NCI-H748 treated with DMSO at 0.1 percent for 48 hours (cell line): ENCODE measurements at regions not wholly inside any gene's neighbourhood (a gene's known extent, or its start where the extent isn't known, plus 50 kb on each side); places are given as distances from the start of the nearest gene placed in this dataset.
"Not testable (repeated sequence)": the region's sequence is repeated elsewhere in the genome, so short reads cannot be mapped to it uniquely, and the experiment has no call there.

Experiments
- DNase-seq: peaks from one replicate; lab custom pipeline; 2025; lab: John Stamatoyannopoulos, UW

DNA sequence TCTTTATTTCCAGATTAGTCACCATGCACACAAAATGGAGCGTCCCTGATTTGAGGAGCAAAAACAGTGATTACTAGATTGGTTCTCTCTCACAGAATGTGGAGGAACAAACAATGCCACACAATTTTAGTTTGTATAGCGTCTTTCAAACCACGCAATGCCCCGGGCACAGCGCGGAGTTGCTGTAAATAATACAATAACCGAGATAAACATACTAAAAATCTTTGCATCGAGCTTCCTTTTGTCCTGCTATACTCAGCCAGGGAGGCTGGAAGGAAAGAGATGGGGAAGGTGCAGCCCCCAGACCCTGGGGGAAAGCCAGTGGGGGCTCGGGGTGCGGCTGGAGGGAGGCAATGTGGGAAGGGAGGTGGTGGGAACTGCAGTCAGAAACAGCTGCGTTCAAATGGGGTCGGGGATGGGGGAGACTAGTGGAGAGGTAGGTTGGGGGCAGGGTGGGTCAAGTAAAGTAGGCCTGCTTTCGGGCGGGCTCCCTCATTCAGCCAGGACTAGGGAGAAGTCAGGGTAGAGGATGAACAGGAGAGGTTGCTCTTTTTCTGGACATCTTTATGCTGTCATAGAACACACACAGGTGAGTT is 366.3 kb downstream of the RPS6KC1 start:
- DNase-seq: no peak

DNA sequence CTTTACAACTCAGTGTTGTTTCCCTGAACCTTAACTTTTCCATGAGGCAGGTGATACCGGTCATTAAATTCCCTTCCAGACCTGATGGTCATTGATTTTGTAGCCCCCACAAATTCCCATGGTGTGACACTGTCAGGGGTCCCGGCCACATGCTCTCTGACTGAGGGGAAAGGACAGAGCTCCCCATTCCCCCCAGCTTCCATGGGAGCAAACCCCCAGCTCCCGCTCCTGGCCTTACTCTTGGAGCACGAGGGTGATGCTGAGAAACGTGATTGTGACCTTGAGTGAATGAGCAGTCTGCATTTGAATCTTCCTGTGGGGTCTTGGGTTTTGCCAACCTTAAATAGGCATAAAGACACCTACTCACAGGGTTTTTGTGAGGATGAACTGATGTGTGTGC is 366.8 kb downstream of the RPS6KC1 start:
- no peak for DNase-seq

DNA sequence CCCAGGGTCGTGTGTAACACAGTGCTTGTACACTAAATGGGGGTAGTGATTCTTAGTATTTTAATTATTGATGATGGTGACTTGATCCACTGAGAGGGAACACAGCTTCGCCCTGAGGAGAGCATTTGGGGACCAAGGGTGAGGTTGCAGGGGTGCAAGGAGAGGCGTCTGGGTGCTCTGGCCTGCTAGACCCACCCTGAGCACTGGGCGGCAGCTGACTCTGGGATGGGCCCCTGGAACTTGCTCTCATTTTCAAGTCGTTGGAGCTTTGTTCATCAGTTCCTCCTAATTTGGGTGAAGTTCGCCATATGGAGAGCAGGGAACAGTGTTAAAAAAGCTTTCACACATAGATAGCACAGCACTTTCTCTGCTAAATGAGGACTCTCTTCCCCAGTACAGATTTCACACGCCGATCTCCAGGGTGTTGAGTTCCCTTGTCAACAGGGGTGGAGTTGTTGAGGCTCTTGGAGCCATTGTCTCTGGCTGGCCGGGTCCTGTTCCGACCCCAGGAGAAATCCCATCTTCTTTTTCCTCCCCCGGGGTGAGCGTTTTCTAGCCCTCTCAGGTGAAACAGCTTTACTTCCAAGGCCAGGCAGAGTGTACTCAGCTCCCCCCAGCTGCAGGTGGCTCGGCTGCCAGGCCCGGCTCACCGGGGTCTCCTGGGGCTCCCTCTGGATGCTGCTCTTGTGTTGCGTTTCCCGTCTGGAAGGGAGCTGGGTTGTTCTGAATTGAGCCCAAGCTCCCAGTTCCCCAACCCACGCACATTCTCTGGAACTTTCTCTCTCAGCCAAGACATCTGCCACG is 367.4 kb downstream of the RPS6KC1 start:
- no peak for DNase-seq

DNA sequence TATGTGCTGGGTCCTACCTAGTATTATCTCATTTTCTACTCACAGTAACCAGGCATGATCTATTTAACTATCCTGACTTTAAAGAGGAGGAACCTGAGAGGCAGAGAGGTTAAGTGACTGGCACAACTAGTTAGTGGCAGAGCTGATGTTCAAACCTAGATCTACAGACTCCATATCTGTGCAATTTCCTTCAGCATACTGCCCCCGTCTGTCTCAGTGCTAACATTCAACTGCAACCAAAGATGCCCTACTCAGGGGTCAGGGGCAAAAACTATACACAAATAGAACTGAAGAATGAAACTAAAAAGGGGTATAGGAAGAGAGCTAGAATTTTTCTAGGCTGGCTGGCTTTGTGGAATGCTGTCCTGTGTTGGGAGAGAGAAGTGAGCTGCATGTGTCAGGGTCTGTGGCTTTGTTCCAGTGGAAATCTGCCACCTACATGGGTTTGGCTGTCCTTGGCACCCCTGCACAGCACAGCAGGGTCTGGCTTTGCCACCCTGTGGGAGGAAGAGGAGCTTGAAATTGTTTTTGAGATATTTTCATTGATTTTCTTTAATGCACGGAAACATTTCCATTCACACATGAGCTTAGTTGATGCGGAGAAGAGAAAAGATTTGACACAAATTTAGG is 368.5 kb downstream of the RPS6KC1 start:
- no peak for DNase-seq

DNA sequence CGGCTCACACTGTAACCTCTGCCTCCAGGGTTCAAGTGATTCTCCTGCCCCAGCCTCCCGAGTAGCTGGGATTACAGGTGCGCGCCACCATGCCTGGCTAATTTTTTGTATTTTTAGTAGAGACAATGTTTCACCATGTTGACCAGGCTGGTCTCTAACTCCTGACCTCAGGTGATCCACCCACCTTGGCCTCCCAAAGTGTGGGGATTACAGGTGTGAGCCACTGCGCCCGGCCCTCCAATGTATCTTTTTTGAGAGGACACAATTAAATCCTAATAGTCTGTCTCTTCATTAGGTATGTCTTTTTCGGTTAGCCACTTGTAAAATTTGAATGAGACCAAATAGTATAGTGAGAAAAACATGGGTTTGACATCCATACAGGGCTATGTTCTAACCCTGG is 370.1 kb downstream of the RPS6KC1 start:
- not testable (repeated sequence) for DNase-seq

DNA sequence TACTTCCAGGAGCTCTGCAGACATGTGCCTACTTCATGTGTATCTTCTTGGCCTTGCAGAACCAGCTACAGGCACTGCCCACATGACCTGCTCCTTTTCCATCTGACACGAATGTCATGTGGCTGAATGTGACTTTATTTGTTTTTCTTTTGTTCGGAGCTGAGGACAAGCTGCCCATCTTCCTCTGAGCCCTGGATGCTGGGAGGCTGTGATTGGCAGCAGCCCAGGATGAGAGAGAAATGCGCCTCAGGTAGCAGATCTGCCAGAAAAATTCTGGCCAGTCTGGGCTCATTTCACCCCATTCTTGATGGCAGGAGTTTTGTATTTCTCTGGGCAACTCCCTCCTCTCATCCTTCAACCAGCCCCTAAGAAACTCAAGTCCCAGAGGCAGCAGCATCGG is 372.0 kb downstream of the RPS6KC1 start:
- DNase-seq: no peak

DNA sequence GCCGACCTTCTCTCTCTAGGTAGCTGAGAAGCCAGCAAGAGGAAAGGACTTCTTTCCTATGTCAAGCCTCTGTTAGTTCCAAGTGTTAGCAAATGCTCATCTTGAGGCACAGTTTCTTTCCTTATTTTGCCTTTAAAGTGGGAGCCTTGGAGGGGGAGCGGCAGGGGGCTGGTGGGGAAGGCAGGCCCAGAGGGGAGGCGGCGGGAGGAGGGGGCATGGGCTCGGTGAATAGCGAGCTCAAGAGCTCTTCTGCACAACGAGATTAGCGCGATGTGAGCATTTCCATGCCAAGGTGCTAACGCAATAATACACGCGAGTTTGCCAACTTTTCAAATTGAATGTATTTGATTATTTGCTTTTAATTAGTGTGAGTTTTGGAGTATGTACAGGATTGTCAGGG is 372.6 kb downstream of the RPS6KC1 start:
- no peak for DNase-seq

DNA sequence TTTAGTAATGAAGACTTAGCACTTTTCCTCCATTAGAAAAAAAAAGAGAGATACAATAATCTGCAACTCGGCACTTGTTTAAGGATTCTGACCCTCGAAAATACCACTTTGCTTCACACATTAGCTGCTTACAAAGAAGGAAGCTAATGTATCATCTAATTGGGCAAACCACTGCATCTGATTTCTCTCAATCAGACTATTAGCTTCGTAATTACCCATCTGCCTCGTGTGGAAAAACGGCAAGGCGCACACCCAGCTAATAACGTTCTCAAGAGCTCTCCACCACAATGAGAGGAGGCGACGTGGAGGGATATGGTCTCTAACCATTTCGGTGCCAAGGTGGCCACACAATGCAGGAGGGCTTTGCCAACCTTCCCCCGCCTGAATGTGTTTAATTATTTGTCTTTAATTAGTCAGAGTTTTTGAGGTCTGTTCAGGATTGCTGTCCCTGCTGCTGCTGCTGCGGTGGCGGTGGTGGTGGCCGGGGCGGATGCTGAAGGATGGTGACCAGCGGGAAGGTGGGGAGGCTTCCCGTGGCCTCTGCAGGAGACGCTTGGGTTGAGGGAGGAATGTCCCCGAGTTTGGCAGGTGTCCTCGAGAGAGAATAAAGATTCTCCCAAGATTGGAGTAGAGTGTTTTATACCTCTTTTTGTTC is 374.5 kb downstream of the RPS6KC1 start:
- no peak for DNase-seq

DNA sequence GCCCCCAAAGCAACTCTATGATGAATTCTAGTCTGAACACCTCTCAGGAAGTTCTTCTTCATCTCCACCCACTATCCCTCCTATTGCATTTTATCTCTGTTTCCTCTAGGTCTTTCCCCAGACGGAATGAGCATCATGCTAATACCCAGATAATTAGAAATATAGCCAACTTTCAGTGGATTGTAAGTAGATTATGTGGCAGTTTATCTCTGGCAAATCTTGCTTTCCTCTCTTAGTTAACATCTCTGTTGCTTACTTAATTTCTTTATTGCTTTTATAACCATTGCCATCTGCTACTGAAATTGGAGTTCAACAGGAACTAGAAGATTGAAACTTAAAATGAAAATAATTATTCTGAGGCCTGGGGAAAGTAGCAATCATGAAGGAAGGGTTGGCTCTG is 378.6 kb downstream of the RPS6KC1 start:
- DNase-seq: no peak

DNA sequence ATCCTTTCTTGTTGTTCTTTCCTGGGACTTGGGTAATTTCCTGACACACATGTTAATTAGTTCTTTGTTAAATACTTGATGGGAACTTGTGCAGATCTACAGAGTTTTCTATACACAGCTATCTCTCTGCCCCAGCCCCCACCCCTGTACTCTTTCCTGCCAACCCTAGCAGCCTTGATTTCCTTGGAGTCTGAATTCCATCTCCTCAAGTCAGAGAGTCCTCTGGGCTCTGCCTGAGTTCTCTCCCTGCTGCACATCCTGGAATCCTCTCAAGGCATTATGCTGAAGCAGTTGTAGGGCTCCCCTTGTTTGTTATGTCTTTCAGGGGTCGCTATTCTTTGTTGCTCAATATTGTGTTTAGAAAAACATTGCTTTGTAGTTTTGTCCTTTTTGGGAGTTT is 384.7 kb downstream of the RPS6KC1 start:
- DNase-seq: no peak

DNA sequence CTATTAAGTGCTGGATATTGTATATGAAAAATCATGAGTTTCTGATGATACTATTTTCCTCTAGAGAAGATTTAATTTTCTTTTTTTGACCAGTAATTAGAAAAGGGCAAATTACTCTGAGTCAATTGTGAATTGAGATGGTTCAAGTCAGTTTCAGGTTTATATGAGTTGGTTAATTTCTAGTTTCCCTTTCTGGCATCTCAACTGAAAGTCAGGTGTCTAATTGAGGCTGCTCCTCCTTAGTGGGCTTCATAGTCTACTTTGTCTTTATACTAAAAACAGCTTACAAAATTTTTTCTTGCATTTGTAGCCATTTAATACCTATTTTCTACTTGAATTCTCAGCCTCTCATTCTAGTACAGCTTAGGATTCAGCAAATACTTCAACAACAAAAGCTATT is 387.3 kb downstream of the RPS6KC1 start:
- no peak for DNase-seq

DNA sequence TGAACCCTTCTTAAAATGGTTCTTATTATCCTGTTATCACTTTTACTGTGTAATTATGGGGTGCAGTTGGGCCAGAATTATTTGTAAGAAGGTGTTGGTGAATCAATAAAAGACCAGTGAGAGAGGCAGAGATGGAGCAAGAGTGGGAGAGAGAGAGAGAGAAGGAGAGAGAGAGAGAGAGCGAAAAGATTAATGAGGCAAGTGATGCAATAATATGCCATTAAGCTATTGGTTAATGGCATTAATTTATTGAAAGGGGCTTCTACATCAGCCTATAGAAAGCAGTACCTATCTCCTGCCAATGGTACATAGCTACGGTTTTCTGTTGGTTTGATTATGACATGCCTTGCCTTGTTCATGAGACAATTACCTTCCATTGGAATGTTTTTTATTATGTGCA is 388.7 kb downstream of the RPS6KC1 start:
- DNase-seq: no peak

DNA sequence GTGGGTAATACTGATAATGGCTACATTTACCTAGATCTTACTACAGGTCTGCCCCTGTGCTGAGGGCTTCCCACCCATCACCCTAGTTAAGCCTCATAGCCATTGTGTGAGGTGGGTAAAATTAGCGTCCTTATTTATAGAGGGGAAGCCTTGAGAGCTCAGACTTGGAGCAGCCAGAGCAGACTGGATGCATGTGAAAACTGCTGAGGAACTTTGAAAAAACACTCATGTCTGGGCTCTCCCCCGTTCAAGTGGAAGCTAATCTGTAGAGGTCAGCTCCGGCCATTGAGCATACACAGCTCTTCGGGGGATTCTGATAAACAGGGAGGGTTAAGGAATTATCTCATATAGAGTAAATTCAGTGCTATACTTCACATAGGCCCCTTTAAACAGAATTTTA is 389.7 kb downstream of the RPS6KC1 start:
- no peak for DNase-seq

DNA sequence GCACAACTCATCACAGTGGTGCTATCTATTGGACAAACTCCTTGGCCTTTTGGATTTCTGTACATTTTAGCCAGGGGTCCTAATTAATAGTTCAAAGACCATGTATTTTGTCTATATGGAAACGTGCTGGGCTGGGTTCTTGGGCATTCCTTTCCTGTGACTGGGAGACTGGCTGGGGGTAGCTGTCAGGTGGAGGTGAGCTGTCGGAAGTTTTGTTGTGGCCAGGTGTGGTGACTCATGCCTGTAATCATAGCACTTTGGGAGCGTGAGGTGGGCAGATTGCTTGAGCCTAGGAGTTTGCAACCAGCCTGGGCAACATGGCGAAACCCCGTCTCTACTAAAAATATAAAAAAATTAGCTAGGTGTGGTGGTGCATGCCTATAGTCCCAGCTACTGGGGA is 392.4 kb downstream of the RPS6KC1 start:
- no peak for DNase-seq

DNA sequence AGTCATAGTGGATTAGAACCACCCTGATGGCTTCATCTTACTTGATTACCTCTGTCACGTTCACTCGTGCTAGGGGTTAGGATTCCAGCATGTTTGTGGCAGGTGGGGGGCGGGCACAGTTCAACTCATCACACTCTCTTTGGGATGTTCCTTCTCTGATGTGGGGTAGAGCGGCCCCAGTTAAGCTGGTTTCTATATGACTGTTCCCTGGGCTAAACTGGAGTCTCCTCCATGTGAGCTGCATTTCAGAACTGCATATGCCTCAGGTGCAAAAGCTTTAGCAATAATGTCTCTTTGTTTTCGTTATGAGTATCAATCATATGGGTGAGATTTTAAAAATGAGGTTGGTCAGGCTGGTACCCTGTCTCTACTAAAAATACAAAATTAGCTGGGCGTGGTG is 393.2 kb downstream of the RPS6KC1 start:
- DNase-seq: no peak

DNA sequence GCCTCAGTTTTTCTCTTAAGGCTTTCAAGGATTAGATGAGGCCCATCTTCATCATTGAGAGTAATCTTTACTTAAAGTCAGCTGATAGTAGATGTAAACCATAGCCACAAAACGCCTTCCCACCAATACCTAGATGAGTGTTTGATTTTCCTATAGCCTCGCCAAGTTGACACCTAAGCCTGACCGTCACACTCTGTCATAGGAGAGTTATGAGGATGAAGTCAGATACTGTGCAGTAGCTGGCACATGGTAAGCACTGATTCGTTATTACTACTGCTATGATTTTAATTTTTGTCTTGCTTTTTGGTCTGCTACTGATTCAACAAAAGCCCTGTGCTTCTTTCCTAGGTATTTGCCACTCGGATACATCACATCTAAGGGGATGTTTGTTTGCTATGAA is 395.5 kb downstream of the RPS6KC1 start:
- no peak for DNase-seq

DNA sequence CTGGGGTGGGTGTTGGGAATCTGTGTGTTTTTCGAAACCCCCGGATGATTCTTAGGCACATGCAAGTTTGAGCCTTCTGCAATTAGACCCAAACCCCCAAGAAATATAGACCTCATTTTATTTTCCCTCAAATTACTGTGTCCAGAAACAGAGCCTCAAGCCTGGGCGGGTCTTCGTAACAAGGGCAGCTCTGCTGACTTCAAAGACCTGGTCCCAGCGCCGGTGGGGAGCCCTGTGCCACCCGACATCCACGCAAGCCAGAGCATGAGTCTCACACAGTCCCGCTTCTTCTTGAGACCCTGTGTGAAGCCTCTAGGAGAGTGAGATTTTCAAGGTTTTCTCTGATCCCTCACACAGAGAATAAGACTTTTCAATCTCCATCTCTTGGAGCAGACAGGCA is 397.3 kb downstream of the RPS6KC1 start:
- DNase-seq: no peak

DNA sequence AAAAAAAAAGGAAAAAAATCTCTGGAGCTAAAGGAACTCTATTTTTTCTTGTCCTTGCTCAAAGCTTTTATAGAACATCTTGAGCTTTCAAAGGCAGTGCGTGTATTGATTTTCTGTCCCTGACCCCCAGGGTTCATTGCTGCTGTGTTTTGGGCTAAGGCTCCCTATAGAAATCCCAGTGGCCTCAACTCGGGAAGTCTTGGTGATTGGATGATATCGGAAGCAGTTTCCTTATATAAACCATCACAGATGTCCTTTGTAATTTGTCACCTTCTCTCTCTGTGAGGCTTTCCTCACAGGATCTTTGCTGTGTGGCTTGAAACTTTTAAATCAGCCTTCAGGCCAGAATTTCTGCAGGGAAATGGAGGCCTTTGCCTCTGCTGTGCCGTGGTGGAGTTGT is 397.7 kb downstream of the RPS6KC1 start:
- no peak for DNase-seq

DNA sequence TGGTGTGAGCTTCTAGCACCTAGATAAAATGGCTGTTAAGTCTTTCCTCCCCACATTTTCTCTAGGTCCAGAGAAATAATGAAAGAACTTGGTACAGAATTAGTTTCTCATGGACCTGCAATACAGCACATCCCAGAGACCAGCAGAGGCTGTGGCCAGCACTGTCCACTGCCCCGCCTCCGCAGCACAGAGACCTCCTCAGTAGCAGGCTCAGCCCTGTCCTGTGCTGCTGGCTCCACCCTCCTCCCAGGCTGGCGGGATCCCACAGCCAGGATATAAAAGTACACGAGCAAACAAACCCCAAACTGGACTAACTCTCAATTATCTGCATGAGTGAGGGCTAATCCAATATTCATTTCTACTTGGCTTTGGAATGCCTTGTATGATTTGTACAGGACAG is 401.5 kb downstream of the RPS6KC1 start:
- no peak for DNase-seq

DNA sequence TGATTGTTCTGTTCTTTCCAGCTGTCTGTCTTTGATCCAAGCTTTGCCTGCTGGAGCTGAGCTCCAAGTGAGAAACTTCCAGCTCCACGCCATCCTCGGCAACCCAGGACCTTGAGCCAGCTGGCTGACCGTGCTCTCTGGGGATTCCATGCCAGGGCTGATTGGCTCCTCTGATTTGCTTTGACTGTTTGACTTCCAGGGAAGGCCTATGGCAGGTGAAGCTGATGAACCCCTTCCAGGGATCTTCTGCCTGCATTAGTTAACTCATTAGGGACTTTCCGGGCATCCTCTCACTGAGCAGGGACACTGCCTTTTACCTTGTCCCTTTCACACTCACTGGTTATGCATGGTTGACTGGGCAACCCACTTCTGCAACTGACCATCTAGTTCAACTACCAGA is 406.1 kb downstream of the RPS6KC1 start:
- no peak for DNase-seq

DNA sequence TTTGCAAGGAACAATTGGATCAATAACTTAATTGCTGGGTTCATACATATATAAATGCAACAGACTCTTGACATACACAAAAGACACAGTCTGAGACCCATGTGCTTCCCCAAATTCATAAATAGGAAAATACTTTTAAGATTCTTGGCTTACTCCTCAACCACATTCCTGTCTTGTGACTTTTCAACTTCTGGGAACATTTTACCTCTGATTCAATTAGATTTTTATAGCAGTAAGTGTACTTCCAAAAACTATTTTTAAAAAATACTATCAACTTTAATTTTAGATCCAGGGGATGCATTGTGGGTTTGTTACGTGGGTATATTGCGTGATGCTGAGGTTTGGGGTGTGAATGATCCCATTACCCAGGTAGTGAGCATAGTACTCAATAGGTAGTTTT is 406.7 kb downstream of the RPS6KC1 start:
- DNase-seq: no peak

DNA sequence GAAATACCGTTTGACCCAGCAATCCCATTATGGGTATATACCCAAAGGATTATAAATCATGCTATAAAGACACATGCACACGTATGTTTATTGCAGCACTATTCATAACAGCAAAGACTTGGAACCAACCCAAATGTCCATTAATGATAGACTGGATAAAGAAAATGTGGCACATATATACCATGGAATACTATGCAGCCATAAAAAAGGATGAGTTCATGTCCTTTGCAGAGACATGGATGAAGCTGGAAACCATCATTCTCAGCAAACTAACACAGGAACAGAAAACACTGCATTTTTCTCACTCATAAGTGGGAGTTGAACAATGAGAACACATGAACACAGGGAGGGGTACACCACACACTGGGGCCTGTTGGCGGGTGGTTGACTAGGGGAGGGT is 411.3 kb downstream of the RPS6KC1 start:
- not testable (repeated sequence) for DNase-seq
